HG02840 (cell line): ENCODE measurements at regions not wholly inside any gene's neighbourhood (a gene's known extent, or its start where the extent isn't known, plus 50 kb on each side); places are given as distances from the start of the nearest gene placed in this dataset.
A peak's percentile ranks its signal among the peaks of the same experiment; 100 is the strongest.

Experiments used
- ATAC-seq: cut with Tn5 transposase; IDR thresholded peaks from one replicate; pipeline ENCODE4 v1.9.1; 2021; ENCODE audit warnings: mild to moderate bottlenecking, moderate library complexity, moderate number of reproducible peaks; ENCODE audit not compliant: unreplicated experiment, low FRiP score

DNA sequence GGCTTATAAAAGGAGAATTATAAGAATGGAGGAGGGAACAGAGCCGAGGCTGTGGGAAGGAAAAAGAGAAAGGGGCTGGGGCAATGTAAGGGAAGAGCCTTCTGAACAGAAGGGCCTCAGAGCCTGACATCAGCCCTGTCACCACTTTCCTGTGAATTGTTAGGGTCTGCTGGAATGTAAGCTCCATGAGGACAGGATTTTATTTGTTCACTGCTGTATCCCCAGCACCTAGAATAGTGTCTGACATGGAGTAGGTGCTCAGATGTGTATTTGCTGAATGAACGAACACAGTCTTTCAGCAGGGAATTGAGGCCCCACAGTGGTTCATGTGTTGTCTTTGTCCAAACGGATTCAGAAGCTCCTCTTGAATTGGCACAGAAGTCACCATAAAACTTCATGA is 251.5 kb downstream of the OPA1 start:
- no peak for ATAC-seq

DNA sequence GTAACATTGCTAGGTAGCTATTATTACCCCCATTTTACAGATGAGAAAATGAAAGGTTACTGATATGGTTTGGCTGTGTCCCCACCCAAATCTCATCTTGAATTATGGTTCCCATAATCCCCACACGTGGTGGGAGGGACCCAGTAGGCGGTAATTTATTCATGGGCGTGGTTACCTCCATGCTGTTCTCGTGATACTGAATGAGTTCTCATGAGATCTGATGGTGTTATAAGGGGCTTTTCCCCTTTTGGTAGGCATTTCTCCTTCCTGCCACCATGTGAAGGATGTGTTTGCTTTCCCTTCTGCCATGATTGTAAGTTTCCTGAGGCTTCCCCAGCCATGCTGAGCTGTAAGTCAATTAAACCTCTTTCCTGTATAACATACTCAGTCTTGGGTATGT is 252.1 kb downstream of the OPA1 start:
- no peak for ATAC-seq

GRCh38 chr3:193846569-193846968 is 253.6 kb downstream of the OPA1 start:
- ATAC-seq, result no peak

GRCh38 chr3:193847402-193847801 is 254.4 kb downstream of the OPA1 start:
- ATAC-seq, result no peak

GRCh38 chr3:193848547-193848946 is 255.5 kb downstream of the OPA1 start:
- no peak for ATAC-seq

DNA sequence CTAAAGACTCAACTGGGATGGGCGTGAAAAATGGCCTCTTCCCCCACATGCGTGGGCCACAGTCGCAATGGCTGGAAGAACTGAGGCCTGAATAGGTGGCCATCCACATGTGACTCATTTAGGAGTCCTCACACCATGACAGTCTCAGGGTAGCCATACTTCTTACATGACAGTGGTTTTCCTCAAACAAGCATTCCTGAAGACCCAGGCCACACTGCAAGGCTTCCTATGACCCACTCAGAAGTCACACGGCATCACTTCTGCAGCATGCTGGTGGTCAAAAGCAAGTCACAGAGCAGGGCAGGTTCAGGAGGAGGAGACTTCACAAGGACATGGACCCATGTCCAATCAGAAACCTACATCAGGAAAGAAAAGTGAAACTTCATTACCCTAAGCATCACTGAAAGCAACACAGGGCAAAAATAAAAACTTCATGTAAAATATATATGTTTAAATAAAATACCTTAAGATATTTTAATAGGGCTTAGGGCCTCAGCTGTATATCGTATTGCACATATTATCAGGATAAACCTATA is 257.1 kb downstream of the OPA1 start:
- no peak for ATAC-seq

DNA sequence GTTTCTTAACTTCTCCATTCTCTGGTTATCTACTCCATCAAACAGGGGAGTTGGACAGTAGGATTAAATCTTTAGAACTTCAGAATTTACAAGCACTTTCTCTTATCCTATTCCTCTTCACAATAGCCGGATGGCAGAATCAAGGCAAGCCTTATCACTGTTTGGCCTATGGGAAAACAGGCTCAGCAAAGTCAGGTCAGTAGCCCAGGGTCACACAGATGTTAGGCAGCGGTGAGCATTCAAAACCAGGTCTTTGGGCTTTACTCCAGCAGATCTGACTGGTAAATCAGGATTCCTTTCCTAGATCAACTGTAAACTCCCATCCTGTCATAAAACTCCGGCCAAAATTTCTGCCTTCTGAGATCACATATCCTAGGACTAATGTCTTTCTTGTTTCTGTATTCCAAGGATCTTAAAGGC is 258.4 kb downstream of the OPA1 start:
- ATAC-seq, result no peak

DNA sequence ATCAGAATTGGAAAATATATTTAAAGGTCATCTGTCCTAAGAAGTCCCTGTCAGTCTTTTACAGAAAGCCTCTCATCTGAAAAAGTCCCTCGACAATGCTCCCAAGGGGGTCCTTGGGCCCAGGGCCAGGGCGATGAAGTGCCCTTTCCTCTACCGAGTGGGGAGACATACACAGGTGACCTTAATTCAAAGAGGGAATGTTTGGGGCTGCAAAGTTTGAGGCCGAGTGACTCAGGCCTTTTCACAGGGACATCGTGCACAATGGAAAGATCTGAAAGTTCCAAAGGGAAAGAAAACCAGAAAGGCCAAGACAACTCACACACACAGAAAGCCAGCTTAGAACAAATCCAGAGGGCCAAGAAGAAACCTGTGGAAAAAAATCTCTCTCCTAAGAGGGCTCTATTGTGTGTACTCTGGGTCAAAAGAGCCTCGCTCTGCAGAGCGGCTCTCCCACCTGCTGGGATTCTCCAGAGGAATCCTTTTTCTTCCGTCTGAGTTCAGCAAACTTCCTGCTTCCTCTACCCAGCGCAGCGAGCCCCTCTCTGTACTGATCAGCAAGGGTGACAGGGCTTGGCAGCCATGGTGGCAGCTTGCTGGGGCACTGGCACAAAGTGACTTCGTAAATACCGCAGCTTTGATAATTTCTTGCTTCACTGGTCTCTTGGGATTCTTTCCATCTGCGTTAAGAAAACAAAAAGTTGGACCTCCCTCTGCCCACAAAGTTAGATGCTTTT is 259.1 kb downstream of the OPA1 start:
- no peak for ATAC-seq

DNA sequence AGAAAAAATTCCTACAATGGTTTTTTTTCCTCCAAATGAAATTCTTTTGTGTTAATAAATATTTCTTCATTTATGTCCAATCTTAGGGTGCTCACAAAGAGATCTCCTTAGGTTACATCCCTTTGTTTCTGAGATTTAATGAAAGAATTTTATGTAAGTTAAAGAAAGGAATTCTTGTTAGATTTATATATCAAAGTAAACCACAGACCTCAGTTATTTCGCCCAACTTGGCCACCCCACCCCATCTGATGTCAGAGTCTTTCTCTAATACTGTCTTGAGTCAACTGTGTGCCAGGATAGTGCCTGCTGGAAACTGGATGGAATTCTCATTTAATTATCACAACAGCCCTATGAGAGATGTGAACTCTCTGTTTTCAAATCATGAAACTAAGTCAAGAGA is 259.9 kb downstream of the OPA1 start:
- ATAC-seq, result no peak

- ATAC-seq, result no peak
Measured at GRCh38 chr3:193853511-193854219, 260.7 kb downstream of the OPA1 start.

- ATAC-seq, result no peak
Measured at GRCh38 chr3:193857996-193858395, 265.0 kb downstream of the OPA1 start.

- ATAC-seq, result no peak
Measured at GRCh38 chr3:193859195-193859594, 266.2 kb downstream of the OPA1 start.

- ATAC-seq, result no peak
Measured at GRCh38 chr3:193861012-193861411, 268.0 kb downstream of the OPA1 start.

DNA sequence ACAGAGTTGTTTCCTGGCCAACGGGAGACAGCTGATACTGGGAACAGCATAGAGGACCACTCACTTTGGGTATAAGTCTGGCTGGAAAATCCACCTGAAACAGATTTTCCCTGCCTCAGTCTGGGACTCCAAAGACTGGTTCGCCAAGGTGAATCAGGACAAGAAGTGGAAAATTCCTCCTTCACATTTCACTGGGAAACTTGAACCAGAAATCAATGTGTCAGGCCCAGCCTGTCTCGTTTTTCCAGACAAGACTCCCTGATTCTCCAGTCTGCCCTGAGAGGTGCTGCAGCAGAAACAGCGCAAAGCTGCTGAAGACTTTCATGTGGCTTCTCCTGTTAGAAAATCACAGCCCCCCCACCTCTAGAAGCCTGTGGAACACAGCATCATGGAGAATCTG is 269.8 kb downstream of the OPA1 start:
- no peak for ATAC-seq

GRCh38 chr3:193863657-193864357 is 270.8 kb downstream of the OPA1 start:
- no peak for ATAC-seq

GRCh38 chr3:193865339-193865738 is 270.6 kb upstream of the HES1 start:
- ATAC-seq, result peak; percentile 81

- ATAC-seq, result no peak
Measured at GRCh38 chr3:193865896-193866480, 270.0 kb upstream of the HES1 start.

GRCh38 chr3:193868590-193868989 is 267.4 kb upstream of the HES1 start:
- ATAC-seq, result no peak

DNA sequence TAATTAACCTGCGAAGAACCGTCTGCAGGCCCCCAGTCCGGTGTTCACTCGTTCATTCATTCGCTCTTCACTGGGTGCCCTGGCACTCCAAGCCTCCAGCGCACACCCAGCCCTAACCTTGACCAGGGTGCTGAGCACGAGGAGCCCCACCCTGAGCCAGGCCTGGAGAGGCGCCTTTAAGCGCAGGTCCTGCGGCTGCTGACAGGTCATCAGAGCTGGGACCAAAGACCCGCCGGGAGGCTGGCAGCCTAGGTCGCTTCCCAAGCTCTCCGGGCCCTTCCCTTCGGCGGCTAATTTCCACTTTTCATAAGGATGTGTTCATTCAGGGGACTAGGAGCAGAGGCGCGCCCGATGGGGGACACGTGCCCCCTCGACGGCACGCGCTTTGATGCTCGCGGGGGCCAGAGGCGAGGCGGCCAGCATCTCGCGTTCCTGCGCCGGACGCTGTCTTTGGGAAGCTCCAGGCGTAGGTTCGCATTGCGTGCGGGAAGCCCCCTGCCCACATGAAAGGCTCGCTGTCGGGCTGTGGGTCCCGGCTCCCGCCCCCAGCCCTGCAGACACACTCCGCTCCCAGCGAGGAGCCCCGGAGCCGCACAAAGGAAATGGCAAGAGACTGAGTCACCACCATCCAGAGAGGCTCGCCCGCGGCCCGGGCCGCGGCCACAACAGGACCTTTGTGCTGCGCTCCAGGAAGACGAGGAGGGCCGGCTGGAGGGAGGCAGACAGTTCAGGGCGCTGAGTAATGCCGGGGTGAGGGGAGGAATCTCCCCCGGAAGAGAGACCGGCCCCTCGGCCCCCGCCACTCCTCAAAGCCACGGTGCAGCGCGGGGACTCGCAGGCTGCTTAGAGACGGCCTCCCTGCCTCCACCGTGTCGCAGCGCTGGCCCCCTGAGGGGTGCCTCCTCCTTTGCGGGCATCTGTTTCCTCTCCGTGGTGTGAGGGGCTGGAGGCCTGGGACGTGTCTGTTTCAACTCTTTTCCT is 266.4 kb upstream of the HES1 start:
- ATAC-seq, result no peak
